Astrocyte (in vitro differentiated cells and primary cell): ENCODE measurements at regions not wholly inside any gene's neighbourhood (a gene's known extent, or its start where the extent isn't known, plus 50 kb on each side); places are given as distances from the start of the nearest gene placed in this dataset.

Experiments
- DNase-seq: peaks from one replicate; pipeline ENCODE4 v3.0.0-alpha.2; 2010; ENCODE audit warnings: low read depth
- FAIRE-seq: peaks from 2 replicates; lab custom pipeline; 2011; peaks lifted over from hg19 to GRCh38; lab: Jason Lieb, UNC
- H2AFZ ChIP-seq: 2 replicates; pipeline ENCODE4 v1.6.0; 2012; ENCODE audit warnings: low read depth, low read length, inconsistent platforms
- H3K27ac ChIP-seq: 2 replicates; pipeline ENCODE4 v1.5.1; 2011; ENCODE audit warnings: low read depth, low read length, inconsistent platforms
- H3K27me3 ChIP-seq: 2 replicates; pipeline ENCODE4 v1.6.0; 2011; ENCODE audit warnings: low read length, inconsistent platforms; ENCODE audit not compliant: insufficient read depth
- H3K36me3 ChIP-seq: 2 replicates; pipeline ENCODE4 v1.5.1; 2011; ENCODE audit warnings: low read length, inconsistent platforms; ENCODE audit not compliant: insufficient read depth
- H3K4me1 ChIP-seq: 2 replicates; pipeline ENCODE4 v1.5.1; 2011; ENCODE audit warnings: low read length, inconsistent platforms; ENCODE audit not compliant: insufficient read depth
- H3K4me2 ChIP-seq: 2 replicates; pipeline ENCODE4 v1.6.0; 2012; ENCODE audit warnings: low read length, inconsistent platforms
- H3K4me3 ChIP-seq: 2 replicates; pipeline ENCODE4 v1.5.1; 2011; ENCODE audit warnings: low read depth, mild to moderate bottlenecking, low read length, inconsistent platforms; ENCODE audit not compliant: insufficient read depth
- H3K79me2 ChIP-seq: 2 replicates; pipeline ENCODE4 v1.6.0; 2012; ENCODE audit warnings: mild to moderate bottlenecking, low read length, inconsistent platforms; ENCODE audit not compliant: insufficient read depth
- H3K9ac ChIP-seq: 2 replicates; pipeline ENCODE4 v1.6.0; 2012; ENCODE audit warnings: mild to moderate bottlenecking, low read length, inconsistent platforms
- H3K9me3 ChIP-seq: 2 replicates; pipeline ENCODE4 v1.5.1; 2012; ENCODE audit warnings: low read depth, mild to moderate bottlenecking, low read length, inconsistent platforms; ENCODE audit not compliant: insufficient read depth
- H4K20me1 ChIP-seq: 2 replicates; pipeline ENCODE4 v1.6.0; 2012; ENCODE audit warnings: low read length, inconsistent platforms; ENCODE audit not compliant: insufficient read depth
- H3K27ac Mint-ChIP-seq: one replicate; pipeline ENCODE4 v1.8.0; 2021; ENCODE audit warnings: mild to moderate bottlenecking, mixed read lengths; ENCODE audit not compliant: unreplicated experiment
- H3K27me3 Mint-ChIP-seq: one replicate; pipeline ENCODE4 v1.8.0; 2021; ENCODE audit warnings: low read depth, mixed read lengths; ENCODE audit not compliant: unreplicated experiment
- H3K36me3 Mint-ChIP-seq: one replicate; pipeline ENCODE4 v1.8.0; 2021; ENCODE audit warnings: low read depth, mixed read lengths; ENCODE audit not compliant: unreplicated experiment
- H3K4me1 Mint-ChIP-seq: one replicate; pipeline ENCODE4 v1.8.0; 2021; ENCODE audit warnings: low read depth, mixed read lengths; ENCODE audit not compliant: unreplicated experiment
- H3K4me3 Mint-ChIP-seq: one replicate; pipeline ENCODE4 v1.8.0; 2021; ENCODE audit warnings: mild to moderate bottlenecking, moderate library complexity, mixed read lengths; ENCODE audit not compliant: unreplicated experiment
- H3K9me3 Mint-ChIP-seq: one replicate; pipeline ENCODE4 v1.8.0; 2021; ENCODE audit warnings: mild to moderate bottlenecking, mixed read lengths; ENCODE audit not compliant: unreplicated experiment
- CTCF ChIP-seq: IDR thresholded peaks from 2 replicates; pipeline ENCODE4 v1.5.1; 2011; ENCODE audit warnings: low read depth, mild to moderate bottlenecking, inconsistent platforms, low read length, moderate library complexity; ENCODE audit not compliant: insufficient read depth
- EZH2 ChIP-seq: IDR thresholded peaks from 2 replicates; pipeline ENCODE4 v1.6.1; 2012; ENCODE audit warnings: mild to moderate bottlenecking, low read length, inconsistent platforms; ENCODE audit not compliant: insufficient read depth

DNA sequence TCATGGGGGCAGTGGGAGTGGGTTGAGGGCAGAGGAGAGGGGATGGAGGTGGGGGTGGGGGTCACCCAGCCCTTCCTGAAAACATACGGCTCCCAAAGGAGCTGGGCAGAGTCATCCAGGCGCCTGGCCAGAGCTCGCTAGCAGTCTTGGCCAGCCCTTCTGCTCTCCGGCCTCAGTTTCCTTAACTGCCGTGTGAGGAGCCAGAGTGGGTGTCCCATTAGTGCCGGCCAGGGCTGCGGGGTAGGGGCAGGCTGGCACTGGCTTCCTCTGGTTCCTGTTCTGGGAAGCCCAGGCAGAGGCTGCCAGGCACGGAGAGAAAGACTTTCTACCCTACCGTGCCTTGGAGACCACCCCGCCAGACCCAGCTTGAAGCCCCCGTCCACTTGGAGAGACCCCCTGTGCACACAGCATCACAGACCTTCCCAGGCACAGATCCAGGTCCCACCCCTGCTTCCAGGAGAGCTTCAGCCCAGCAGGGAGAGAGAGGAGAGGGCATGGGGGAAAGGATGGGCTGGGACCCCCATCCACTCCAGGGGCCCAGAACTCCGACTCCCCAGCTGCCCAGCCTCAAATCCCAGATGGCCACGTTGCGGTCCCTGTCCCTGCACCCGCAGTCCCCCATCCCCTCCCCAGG, 93.3 kb downstream of the RFLNA start:
- peaks cover 73% of the 10 kb centered on the region for H3K4me1 ChIP-seq
- H3K4me3 ChIP-seq: peak overlapping the region; percentile 85
- no peaks in the 10 kb centered on the region for H3K27me3 Mint-ChIP-seq
- H3K27ac Mint-ChIP-seq: peak overlapping the region; percentile 77
- H3K9me3 ChIP-seq: no peaks in the 10 kb centered on the region
- peak overlapping the region; percentile 96 for H3K27ac ChIP-seq
- DNase-seq: no peak
- no peak for FAIRE-seq
- no peak overlapping the region for H2AFZ ChIP-seq
- H3K4me1 Mint-ChIP-seq: peaks cover 47% of the 10 kb centered on the region
- no peaks in the 10 kb centered on the region for H3K9me3 Mint-ChIP-seq
- H3K79me2 ChIP-seq: peaks cover 68% of the 10 kb centered on the region
- peak overlapping the region; percentile 100 for H3K4me2 ChIP-seq
- peak overlapping the region; percentile 98 for H3K9ac ChIP-seq
- peak overlapping the region; percentile 86 for H3K4me3 Mint-ChIP-seq
- H3K36me3 ChIP-seq: peaks cover 5% of the 10 kb centered on the region
- peaks cover 51% of the 10 kb centered on the region for H4K20me1 ChIP-seq
- peaks cover 11% of the 10 kb centered on the region for H3K36me3 Mint-ChIP-seq
- TF ChIP-seq EZH2: no peak
- no peak for TF ChIP-seq CTCF
- H3K27me3 ChIP-seq: no peaks in the 10 kb centered on the region

- Histone ChIP-seq H3K4me3 (peak overlapping the region; percentile 85), H3K27ac (peak overlapping the region; percentile 96), H3K79me2 (peaks cover 74% of the 10 kb centered on the region), H2AFZ (no peak overlapping the region), H3K4me1 (peaks cover 72% of the 10 kb centered on the region), H3K27me3 (no peaks in the 10 kb centered on the region), H4K20me1 (peaks cover 57% of the 10 kb centered on the region), H3K9ac (peak overlapping the region; percentile 98), H3K36me3 (peaks cover 12% of the 10 kb centered on the region), H3K9me3 (no peaks in the 10 kb centered on the region), H3K4me2 (peak overlapping the region; percentile 100)
- peak overlapping the region; percentile 86 for H3K4me3 Mint-ChIP-seq
- no peaks in the 10 kb centered on the region for H3K9me3 Mint-ChIP-seq
- FAIRE-seq (no peak), DNase-seq (no peak)
- no peaks in the 10 kb centered on the region for H3K27me3 Mint-ChIP-seq
- no peak for TF ChIP-seq EZH2
- no peak for TF ChIP-seq CTCF
- peaks cover 53% of the 10 kb centered on the region for H3K4me1 Mint-ChIP-seq
- H3K27ac Mint-ChIP-seq: no peak overlapping the region
- peaks cover 13% of the 10 kb centered on the region for H3K36me3 Mint-ChIP-seq
These were observed 92.6 kb downstream of the RFLNA start for GRCh38 chr12:124387528-124387911.
